Effector memory CD4-positive, alpha-beta T cell (primary cell): ENCODE measurements at regions not wholly inside any gene's neighbourhood (a gene's known extent, or its start where the extent isn't known, plus 50 kb on each side); places are given as distances from the start of the nearest gene placed in this dataset.

Experiments used
- DNase-seq, 3 donors: peaks; one replicate each; pipeline ENCODE4 v3.0.0-alpha.2; 2020
- H3K27ac ChIP-seq: 2 replicates; pipeline ENCODE4 v1.7.0; 2013; ENCODE audit warnings: mild to moderate bottlenecking, low read length, moderate library complexity; ENCODE audit not compliant: insufficient read depth, poor library complexity, severe bottlenecking
- H3K27me3 ChIP-seq: replicated peaks from 2 replicates; pipeline ENCODE4 v1.7.0; 2013; ENCODE audit warnings: mild to moderate bottlenecking, low read length; ENCODE audit not compliant: insufficient read depth, control insufficient read depth, poor library complexity, severe bottlenecking
- H3K36me3 ChIP-seq: 2 replicates; pipeline ENCODE4 v1.7.0; 2013; ENCODE audit warnings: mild to moderate bottlenecking, low read length, moderate library complexity; ENCODE audit not compliant: control insufficient read depth, insufficient read depth
- H3K4me1 ChIP-seq: 2 replicates; pipeline ENCODE4 v1.7.0; 2013; ENCODE audit warnings: low read length, mild to moderate bottlenecking; ENCODE audit not compliant: control insufficient read depth, insufficient read depth, poor library complexity, severe bottlenecking
- H3K4me3 ChIP-seq: 2 replicates; pipeline ENCODE4 v1.7.0; 2013; ENCODE audit warnings: low read length, low read depth, mild to moderate bottlenecking; ENCODE audit not compliant: insufficient read depth, poor library complexity, severe bottlenecking
- H3K9me3 ChIP-seq: 2 replicates; pipeline ENCODE4 v1.7.0; 2013; ENCODE audit warnings: mild to moderate bottlenecking, low read length, moderate library complexity; ENCODE audit not compliant: control insufficient read depth

DNA sequence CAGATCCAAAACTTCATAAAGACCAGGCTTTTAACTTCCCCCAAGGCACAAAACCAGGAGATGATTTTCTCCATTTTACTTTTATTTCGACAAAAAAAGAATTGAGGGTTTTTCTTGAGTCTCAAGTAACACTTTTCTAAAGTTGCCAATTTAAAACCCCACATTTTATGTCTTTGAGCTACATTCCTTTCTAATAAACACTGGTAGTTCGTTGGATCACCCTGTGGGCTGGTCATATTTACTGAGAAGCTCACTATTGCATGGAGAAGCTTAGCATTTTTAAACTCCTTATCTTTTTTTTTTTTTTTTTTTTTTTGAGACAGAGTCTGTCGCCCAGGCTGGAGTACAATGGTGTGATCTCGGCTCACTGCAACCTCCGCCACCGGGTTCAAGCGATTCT, 255.1 kb upstream of the TPM1 start:
- Histone ChIP-seq H3K9me3 (no peaks in the 10 kb centered on the region), H3K4me1 (no peaks in the 10 kb centered on the region), H3K36me3 (no peaks in the 10 kb centered on the region), H3K4me3 (no peak overlapping the region), H3K27ac (no peak overlapping the region), H3K27me3 (no peaks in the 10 kb centered on the region)
- DNase-seq = no peak

GRCh38 chr15:62788224-62788623, 254.3 kb upstream of the TPM1 start:
- Histone ChIP-seq H3K27ac (no peak overlapping the region), H3K36me3 (no peaks in the 10 kb centered on the region), H3K27me3 (no peaks in the 10 kb centered on the region), H3K4me1 (no peaks in the 10 kb centered on the region), H3K9me3 (no peaks in the 10 kb centered on the region), H3K4me3 (no peak overlapping the region)
- no peak for DNase-seq

- no peaks in the 10 kb centered on the region for H3K9me3 ChIP-seq
- H3K4me1 ChIP-seq = no peaks in the 10 kb centered on the region
- H3K27me3 ChIP-seq = no peaks in the 10 kb centered on the region
- H3K27ac ChIP-seq = no peak overlapping the region
- no peak for DNase-seq
- no peaks in the 10 kb centered on the region for H3K36me3 ChIP-seq
- no peak overlapping the region for H3K4me3 ChIP-seq
Observed at GRCh38 chr15:62790546-62790945, 252.0 kb upstream of the TPM1 start.

- DNase-seq = no peak
- no peaks in the 10 kb centered on the region for H3K36me3 ChIP-seq
- H3K9me3 ChIP-seq = no peaks in the 10 kb centered on the region
- no peak overlapping the region for H3K4me3 ChIP-seq
- no peaks in the 10 kb centered on the region for H3K4me1 ChIP-seq
- no peaks in the 10 kb centered on the region for H3K27me3 ChIP-seq
- H3K27ac ChIP-seq = no peak overlapping the region
Observed at GRCh38 chr15:62791694-62792093, 250.9 kb upstream of the TPM1 start.

DNA sequence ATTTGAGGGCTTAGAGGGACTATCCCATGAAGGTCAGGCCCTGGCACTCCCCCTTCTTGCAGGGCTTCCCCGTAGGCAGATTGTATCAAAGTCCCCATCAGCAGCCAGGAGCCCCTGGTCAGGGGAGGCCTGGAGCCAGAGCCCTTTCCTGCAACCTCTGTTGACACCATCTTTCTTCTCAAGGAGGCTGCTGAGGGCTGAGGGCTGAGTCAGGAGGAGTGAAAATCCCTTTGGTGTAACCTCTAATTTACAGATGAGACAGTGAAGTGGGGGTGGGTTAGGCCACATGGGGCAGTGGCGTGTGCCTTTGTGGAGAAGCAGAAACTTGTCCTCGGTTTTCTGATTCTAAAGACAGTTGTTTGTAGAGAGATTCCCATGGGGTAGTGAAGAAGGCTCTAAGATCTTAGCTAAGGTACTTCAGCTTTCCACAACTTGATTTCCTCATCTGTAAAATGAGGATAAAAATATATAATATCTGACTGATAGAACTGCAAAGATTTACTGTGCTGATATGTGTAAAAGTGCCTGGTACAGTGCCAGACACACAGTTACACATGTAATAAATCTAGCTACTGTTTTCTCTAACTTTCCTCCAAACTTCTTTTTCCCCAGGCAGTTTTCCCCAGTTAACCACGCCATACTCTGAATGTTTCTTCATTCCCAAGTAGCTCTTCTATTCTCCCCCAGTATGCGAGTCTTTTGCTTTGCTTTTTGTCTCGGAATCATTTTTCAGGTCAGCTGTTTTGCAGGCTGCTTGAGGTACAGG, 249.4 kb upstream of the TPM1 start:
- no peak overlapping the region for H3K27ac ChIP-seq
- H3K36me3 ChIP-seq = no peaks in the 10 kb centered on the region
- no peak for DNase-seq

DNA sequence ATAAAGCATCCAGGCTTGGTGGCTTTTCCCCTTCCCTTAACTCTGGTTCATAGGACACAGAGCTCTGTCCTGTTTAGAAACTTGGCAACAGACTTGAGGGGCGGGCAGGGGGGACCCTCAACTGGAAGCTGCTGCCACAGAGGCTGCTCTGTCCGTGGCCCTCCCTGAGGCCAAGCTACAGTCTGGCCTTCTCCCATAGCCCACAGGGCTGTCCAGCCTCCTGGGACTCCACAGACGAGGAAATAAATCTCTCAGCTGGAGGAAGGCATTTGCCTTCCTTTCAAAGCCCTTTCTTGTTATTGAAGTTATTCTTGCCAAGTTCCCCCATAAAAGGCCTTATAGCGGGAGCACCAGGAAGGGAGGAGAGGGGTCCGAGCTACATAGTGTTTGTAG, 248.8 kb upstream of the TPM1 start:
- no peaks in the 10 kb centered on the region for H3K9me3 ChIP-seq
- H3K4me3 ChIP-seq = no peak overlapping the region

More for the DNA sequence above, 249.4 kb upstream of the TPM1 start:
- Histone ChIP-seq H3K4me1 (no peaks in the 10 kb centered on the region), H3K27me3 (no peaks in the 10 kb centered on the region), H3K4me3 (no peak overlapping the region), H3K9me3 (no peaks in the 10 kb centered on the region)

GRCh38 chr15:62795171-62795570, 247.4 kb upstream of the TPM1 start:
- H3K9me3 ChIP-seq = no peaks in the 10 kb centered on the region
- H3K4me1 ChIP-seq = no peaks in the 10 kb centered on the region
- no peak overlapping the region for H3K27ac ChIP-seq
- no peaks in the 10 kb centered on the region for H3K36me3 ChIP-seq
- H3K27me3 ChIP-seq = no peaks in the 10 kb centered on the region
- DNase-seq = no peak
- no peak overlapping the region for H3K4me3 ChIP-seq

More for the DNA sequence above, 248.8 kb upstream of the TPM1 start:
- DNase-seq = no peak
- Histone ChIP-seq H3K4me1 (no peaks in the 10 kb centered on the region), H3K27ac (no peak overlapping the region), H3K36me3 (no peaks in the 10 kb centered on the region), H3K27me3 (no peaks in the 10 kb centered on the region)

DNA sequence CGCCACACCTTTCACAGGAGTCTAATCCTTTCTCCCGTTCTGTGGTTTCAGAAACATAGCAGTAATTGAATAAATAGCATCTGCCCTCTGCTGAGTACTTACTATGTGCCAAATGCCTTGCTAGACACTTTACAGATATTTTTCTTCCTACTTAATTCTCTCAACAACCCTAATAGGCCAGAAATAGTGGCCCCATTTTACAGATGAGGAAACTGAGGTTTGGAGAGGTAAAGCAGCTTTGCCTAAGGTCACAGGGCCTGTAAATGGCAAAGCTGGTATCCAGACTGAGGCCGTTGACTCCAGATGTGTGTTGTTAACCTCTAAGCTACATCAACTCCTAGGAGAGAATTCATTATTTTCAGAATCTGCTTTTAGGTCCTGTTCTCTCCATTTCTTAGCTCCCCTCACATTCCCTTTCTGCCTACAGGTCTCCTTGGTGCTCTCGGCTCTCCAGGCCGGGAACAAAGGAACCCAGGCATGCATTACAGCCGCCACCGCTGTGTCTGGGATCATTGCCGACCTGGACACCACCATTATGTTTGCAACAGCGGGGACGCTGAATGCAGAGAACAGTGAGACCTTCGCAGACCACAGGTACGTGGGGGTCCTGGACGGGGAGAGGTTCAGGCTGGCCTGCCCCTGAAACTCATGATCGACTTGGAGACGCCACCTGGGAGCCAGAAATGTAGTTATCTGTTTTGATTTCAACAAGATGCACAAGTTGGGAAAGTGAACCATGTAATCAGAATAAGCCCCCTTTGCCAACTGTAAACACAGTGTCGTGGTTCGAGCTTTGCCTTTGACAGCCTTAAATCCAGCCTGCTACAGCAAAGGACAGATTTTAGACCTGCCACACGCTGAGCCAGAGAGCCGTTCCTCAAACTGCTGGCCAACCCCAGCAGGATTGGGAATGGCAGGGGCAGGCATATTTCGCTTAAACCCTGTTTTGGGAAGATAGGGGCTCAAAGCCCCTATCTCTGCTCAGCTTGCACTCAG, 246.5 kb upstream of the TPM1 start:
- Histone ChIP-seq H3K27ac (no peak overlapping the region), H3K4me3 (no peak overlapping the region), H3K27me3 (no peaks in the 10 kb centered on the region), H3K4me1 (no peaks in the 10 kb centered on the region), H3K9me3 (no peaks in the 10 kb centered on the region), H3K36me3 (no peaks in the 10 kb centered on the region)
- DNase-seq = no peak

DNA sequence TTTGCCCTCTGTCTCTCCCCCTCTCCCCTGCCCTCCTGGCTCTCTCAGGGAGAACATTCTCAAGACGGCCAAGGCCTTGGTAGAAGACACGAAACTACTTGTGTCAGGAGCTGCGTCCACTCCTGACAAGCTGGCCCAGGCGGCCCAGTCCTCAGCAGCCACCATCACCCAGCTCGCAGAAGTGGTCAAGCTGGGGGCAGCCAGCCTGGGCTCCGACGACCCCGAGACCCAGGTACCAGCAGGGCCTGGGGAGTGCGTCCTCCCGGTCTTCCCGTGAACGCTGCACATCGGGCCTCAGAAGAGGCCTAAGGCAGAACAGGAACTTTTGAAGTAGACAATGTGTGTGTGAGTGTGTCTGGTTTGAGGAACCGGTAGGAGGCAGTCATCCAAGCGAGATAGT, 245.4 kb upstream of the TPM1 start:
- H3K27me3 ChIP-seq = no peaks in the 10 kb centered on the region
- no peaks in the 10 kb centered on the region for H3K36me3 ChIP-seq
- H3K27ac ChIP-seq = no peak overlapping the region
- no peaks in the 10 kb centered on the region for H3K4me1 ChIP-seq
- H3K4me3 ChIP-seq = no peak overlapping the region
- DNase-seq = no peak
- H3K9me3 ChIP-seq = no peaks in the 10 kb centered on the region

DNA sequence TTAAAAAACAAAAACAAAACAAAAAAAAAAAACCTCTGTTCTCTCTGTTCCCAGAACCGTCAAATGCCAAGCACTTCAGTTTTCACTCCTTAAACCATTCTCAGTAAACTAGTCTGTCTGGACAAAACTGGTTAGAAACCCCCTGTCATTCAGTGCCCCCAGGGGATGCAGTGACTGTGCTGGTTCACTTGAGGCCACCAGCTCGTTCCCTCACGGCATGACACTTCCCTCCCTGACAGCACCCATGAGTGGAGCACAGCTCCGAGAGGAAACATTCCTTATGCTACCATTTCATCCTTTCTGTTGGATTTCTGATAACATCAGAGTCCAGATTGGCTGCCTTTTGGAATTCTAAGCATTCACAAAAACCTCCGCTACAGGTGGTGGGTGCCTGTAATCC, 244.0 kb upstream of the TPM1 start:
- H3K27me3 ChIP-seq = no peaks in the 10 kb centered on the region
- no peak overlapping the region for H3K4me3 ChIP-seq
- no peaks in the 10 kb centered on the region for H3K36me3 ChIP-seq
- H3K4me1 ChIP-seq = no peaks in the 10 kb centered on the region
- H3K9me3 ChIP-seq = no peaks in the 10 kb centered on the region
- no peak overlapping the region for H3K27ac ChIP-seq
- no peak for DNase-seq
